Karpas-422 (cell line): ENCODE measurements at regions not wholly inside any gene's neighbourhood (a gene's known extent, or its start where the extent isn't known, plus 50 kb on each side); places are given as distances from the start of the nearest gene placed in this dataset.

Experiments used
- DNase-seq: peaks from one replicate; pipeline ENCODE4 v3.0.0-alpha.2; 2015
- H2AFZ ChIP-seq: fragments of 200-600 bp; sonication (generic); 2 replicates; pipeline ENCODE4 v1.6.1; 2014; ENCODE audit warnings: antibody characterized with exemption, low read length, mixed read lengths
- H3K27ac ChIP-seq: fragments of 200-600 bp; sonication (generic); 2 replicates; pipeline ENCODE4 v1.5.1; 2014; ENCODE audit warnings: mild to moderate bottlenecking, low read length, moderate library complexity
- H3K27me3 ChIP-seq: fragments of 200-600 bp; sonication (generic); 2 replicates; pipeline ENCODE4 v1.6.1; 2014; ENCODE audit warnings: low read length, mixed read lengths
- H3K36me3 ChIP-seq: fragments of 200-600 bp; sonication (generic); 2 replicates; pipeline ENCODE4 v1.6.1; 2014; ENCODE audit warnings: low read length, mixed read lengths; ENCODE audit not compliant: insufficient read depth
- H3K4me1 ChIP-seq: fragments of 200-600 bp; sonication (generic); 2 replicates; pipeline ENCODE4 v1.6.1; 2014; ENCODE audit warnings: mild to moderate bottlenecking, low read length, mixed read lengths
- H3K4me2 ChIP-seq: fragments of 200-600 bp; sonication (generic); 2 replicates; pipeline ENCODE4 v1.6.1; 2014; ENCODE audit warnings: low read length, low read depth, mild to moderate bottlenecking; ENCODE audit not compliant: poor library complexity, severe bottlenecking
- H3K4me3 ChIP-seq: fragments of 200-600 bp; sonication (generic); 2 replicates; pipeline ENCODE4 v1.5.1; 2014; ENCODE audit warnings: mild to moderate bottlenecking, antibody characterized with exemption, low read length, mixed read lengths
- H3K79me2 ChIP-seq: fragments of 200-600 bp; sonication (generic); 2 replicates; pipeline ENCODE4 v1.6.1; 2014; ENCODE audit warnings: mild to moderate bottlenecking, low read length, mixed read lengths
- H3K9ac ChIP-seq: fragments of 200-600 bp; sonication (generic); 2 replicates; pipeline ENCODE4 v1.6.0; 2014; ENCODE audit warnings: low read length
- H3K9me2 ChIP-seq: fragments of 200-600 bp; sonication (generic), shearing (Covaris generic); replicated peaks from 2 replicates; pipeline ENCODE4 v1.6.0; 2014; ENCODE audit warnings: mild to moderate bottlenecking, low read length, moderate library complexity; ENCODE audit not compliant: insufficient read depth
- H3K9me3 ChIP-seq: fragments of 300-700, 200-600 bp; sonication (generic); 2 replicates; pipeline ENCODE4 v1.6.1; 2014; ENCODE audit warnings: low read length, mixed read lengths
- H4K20me1 ChIP-seq: fragments of 200-600 bp; sonication (generic); 2 replicates; pipeline ENCODE4 v1.6.1; 2014; ENCODE audit warnings: mild to moderate bottlenecking, antibody characterized with exemption, low read length, low read depth; ENCODE audit not compliant: insufficient read depth

DNA sequence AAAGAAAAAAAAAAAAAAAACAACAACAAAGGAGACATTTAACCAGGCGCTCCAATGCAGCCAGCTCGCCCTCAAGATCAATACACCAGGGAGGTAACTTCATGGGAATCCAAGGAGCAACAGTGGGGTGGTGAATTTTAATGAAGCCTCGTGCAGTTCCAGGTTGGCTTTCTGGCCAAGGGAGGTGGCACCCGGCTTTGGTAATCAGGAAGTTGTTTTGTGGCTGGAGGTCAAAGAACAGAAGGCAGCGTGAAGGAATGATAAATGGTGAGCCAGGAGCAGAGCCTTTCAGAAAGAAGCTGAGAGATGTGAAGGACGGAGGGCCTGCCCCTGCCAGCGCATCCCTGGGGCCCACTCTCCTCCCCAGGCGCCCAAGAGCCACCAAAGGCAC is 188.2 kb upstream of the TSC22D1 start:
- Histone ChIP-seq H3K4me3 (no peak overlapping the region), H3K4me2 (no peak overlapping the region), H3K4me1 (no peaks in the 10 kb centered on the region), H3K36me3 (no peaks in the 10 kb centered on the region), H3K9me2 (no peaks in the 10 kb centered on the region), H3K9ac (no peak overlapping the region), H3K27ac (no peak overlapping the region), H4K20me1 (no peaks in the 10 kb centered on the region), H3K9me3 (no peaks in the 10 kb centered on the region), H3K27me3 (no peaks in the 10 kb centered on the region), H3K79me2 (no peaks in the 10 kb centered on the region), H2AFZ (no peak overlapping the region)
- no peak for DNase-seq

DNA sequence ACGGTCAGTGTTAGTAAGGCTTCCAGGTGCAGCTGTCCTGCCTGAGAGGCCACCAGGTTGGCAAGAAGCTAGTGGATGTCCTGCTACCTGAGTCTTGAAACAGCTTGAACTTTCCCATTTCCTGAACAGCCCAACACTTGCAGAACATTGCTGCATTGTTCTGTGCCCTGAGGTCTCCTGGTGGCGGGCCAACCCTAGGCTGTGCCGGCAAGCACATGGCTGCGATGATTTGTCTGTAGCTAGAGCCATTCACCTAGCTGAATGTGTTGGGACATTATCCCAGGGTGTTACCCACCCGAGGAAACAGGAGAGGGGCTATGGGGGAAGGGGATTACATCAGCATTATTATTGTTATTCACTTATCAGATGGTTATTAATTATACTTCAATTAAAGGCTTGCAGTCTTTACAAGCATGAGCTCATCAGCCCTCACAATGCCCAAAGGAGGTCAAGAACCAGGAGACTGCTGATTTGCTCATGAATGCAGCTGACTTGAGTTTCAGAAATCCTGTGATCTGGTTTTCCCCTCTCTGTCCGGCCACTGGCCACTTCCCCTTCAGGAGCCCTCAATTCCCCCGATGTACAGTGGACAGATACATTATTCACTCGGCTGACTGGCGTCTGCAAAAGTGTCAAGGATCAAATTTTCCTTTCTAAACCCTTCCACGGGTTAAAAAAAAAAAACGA is 187.6 kb upstream of the TSC22D1 start:
- no peak overlapping the region for H2AFZ ChIP-seq
- no peak overlapping the region for H3K27ac ChIP-seq
- H3K4me3 ChIP-seq = no peak overlapping the region
- no peaks in the 10 kb centered on the region for H3K4me1 ChIP-seq
- H3K79me2 ChIP-seq = no peaks in the 10 kb centered on the region
- no peaks in the 10 kb centered on the region for H4K20me1 ChIP-seq
- no peak overlapping the region for H3K4me2 ChIP-seq
- H3K9ac ChIP-seq = no peak overlapping the region
- no peaks in the 10 kb centered on the region for H3K36me3 ChIP-seq
- no peaks in the 10 kb centered on the region for H3K9me2 ChIP-seq
- no peaks in the 10 kb centered on the region for H3K27me3 ChIP-seq
- DNase-seq = no peak
- H3K9me3 ChIP-seq = no peaks in the 10 kb centered on the region

DNA sequence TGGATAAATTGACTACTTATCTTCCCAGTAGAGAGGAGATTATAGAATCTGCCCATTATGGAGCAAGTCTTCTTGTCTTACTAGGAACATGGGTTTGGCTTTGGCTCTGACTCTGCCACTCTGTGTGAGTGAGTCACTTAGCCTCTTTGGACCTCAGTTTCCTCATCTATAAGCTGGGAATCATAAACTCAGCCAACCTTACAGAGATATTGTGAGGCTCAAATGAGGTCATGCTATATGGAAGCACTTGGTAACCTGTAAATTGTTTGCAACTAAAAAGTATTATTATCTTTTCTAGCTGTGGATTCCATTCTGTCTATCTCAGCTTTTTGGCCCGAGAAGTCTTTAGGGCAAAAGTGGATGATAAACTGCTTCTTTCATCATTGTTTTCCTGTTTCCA is 186.8 kb upstream of the TSC22D1 start:
- Histone ChIP-seq H3K27me3 (no peaks in the 10 kb centered on the region), H3K9ac (no peak overlapping the region), H3K79me2 (no peaks in the 10 kb centered on the region), H3K36me3 (no peaks in the 10 kb centered on the region), H3K9me2 (no peaks in the 10 kb centered on the region), H3K27ac (no peak overlapping the region), H4K20me1 (no peaks in the 10 kb centered on the region), H3K4me3 (no peak overlapping the region), H2AFZ (no peak overlapping the region), H3K9me3 (no peaks in the 10 kb centered on the region), H3K4me2 (no peak overlapping the region), H3K4me1 (peaks cover 3% of the 10 kb centered on the region; the same call in 1 of the 2 replicates)
- no peak for DNase-seq

DNA sequence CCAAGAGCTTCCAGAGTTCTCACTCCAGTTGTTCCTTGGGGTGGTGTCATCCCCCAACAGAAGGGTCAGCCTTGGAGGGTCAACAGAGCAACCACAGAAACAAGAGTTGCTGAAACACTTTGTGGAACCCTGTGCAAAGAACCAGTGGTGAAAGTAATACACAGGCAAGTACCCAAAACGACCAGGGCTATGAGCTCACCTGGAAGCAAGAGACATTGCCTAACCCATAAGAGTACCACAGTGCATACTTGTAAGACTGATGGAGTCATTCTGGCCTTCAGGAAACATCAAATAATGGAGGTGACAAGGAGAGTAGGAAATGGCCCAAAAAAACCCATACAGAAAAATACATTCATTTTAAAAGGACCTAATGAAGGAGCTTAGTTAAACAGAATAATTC is 184.3 kb upstream of the TSC22D1 start:
- no peak overlapping the region for H3K27ac ChIP-seq
- no peaks in the 10 kb centered on the region for H3K79me2 ChIP-seq
- H3K9me3 ChIP-seq = no peaks in the 10 kb centered on the region
- H3K4me3 ChIP-seq = no peak overlapping the region
- H3K36me3 ChIP-seq = no peaks in the 10 kb centered on the region
- no peak overlapping the region for H3K9ac ChIP-seq
- H3K4me2 ChIP-seq = no peak overlapping the region
- no peak for DNase-seq
- no peaks in the 10 kb centered on the region for H3K27me3 ChIP-seq
- H2AFZ ChIP-seq = no peak overlapping the region
- H3K4me1 ChIP-seq = peaks cover 3% of the 10 kb centered on the region; the same call in 1 of the 2 replicates
- no peaks in the 10 kb centered on the region for H4K20me1 ChIP-seq
- no peaks in the 10 kb centered on the region for H3K9me2 ChIP-seq

DNA sequence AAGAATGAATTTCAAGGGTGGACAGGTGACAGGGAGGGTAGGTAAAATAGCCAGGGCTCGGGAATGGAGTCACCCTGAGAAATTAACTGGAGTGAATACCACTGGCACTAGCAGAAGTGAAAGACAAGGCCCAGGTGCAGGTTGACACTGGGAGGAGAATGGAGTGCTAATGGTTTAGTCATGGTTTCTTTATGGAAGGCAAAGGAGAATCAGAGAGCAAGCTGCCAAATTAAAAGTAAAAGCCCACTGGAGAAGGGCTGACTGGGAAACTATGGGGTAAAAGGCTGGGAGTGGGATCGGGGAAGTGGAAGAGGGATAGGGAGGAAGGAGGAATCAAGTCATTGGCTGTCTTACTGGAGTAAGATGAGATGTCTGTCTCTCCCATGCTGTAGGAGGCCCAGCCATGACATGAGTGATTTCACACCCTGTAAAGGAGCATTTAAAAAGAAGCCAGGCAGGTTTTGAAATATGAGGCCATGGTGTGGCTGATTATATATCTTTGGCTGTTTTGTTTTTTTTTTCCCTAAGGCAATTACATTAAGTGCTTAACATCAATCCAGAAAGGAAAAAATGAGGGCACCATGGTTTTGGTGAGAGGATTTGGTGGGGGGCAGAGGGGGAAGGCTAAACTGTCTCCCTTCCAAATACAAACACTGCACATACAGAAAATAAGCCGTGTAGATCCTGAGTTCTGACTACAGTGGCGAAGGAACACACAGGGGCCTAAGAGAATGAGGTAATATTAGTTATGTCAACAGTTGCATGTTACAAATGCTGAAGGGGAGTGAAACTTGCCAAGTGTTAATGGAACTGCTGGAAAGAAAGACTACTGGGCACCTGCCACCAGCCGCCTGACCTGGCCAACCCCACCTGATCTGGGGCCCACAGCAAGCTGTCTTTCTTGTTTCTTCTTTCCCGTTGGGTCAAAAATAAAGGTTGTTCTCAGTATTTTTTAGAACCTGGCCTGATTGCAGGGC is 183.5 kb upstream of the TSC22D1 start:
- Histone ChIP-seq H3K9ac (no peak overlapping the region), H3K4me2 (no peak overlapping the region)

DNA sequence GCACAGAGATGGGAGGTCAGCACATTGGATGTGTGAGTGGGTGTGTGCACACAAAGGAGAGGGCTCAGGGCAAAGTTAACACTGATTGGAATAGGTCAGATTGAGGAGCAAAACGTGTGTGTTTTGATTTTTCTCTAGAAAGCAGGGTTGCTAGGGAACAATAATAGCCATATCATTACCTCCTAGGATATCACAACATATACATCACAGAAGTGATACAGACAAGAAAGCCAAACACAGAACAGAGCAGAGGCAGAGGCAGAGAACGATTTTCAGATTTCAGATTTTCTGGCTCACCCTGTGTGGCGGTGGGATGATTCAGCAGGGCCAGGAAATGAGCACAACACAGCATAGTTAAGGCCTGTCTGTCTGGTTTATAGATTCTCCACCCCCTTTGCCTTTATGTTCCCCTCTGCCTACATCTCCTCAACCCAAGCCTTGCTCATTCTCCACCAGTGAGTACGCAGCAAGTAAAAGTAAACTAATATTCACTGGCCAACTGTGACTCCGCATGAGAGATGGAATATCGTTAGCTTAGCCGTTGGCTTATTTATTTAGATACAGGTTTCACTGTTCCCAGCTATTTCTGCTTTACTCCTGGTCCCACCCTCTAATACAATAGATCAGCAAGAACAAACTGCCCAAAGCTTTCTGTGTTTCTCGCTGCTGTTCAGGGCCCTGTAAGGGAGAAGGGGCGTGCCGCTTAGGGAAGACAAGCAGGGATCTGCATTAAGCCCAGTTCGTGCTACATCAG is 182.7 kb upstream of the TSC22D1 start:
- H3K36me3 ChIP-seq = no peaks in the 10 kb centered on the region

More for the DNA sequence above, 183.5 kb upstream of the TSC22D1 start:
- Histone ChIP-seq H3K9me2 (no peaks in the 10 kb centered on the region), H3K36me3 (no peaks in the 10 kb centered on the region), H3K27me3 (no peaks in the 10 kb centered on the region), H3K4me3 (no peak overlapping the region), H4K20me1 (no peaks in the 10 kb centered on the region), H2AFZ (no peak overlapping the region), H3K9me3 (no peaks in the 10 kb centered on the region), H3K4me1 (peaks cover 3% of the 10 kb centered on the region; the same call in 1 of the 2 replicates), H3K79me2 (no peaks in the 10 kb centered on the region), H3K27ac (no peak overlapping the region)
- DNase-seq = no peak

DNA sequence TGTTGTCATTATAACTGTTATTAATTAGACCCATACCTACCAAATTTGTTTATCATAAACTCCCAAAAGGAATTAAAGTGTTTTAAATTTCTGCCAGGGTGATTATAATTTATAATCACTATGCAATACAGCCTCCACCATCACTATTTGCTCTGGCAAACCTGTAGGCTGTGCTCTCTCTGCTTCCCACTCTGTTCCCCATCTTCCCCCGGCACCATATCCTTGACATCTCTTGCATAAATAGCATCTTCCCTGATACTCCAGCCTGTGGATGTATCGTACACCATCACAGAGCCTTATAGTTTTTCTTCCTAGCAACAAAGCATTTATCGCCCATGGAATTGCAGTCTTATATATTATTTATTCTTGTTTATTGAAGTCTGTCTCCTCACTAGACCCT is 181.5 kb upstream of the TSC22D1 start:
- Histone ChIP-seq H2AFZ (no peak overlapping the region), H3K9ac (no peak overlapping the region), H3K36me3 (no peaks in the 10 kb centered on the region), H3K79me2 (no peaks in the 10 kb centered on the region), H3K4me2 (no peak overlapping the region), H3K9me3 (no peaks in the 10 kb centered on the region), H3K4me3 (no peak overlapping the region), H3K4me1 (peaks cover 3% of the 10 kb centered on the region; the same call in 1 of the 2 replicates), H3K27ac (no peak overlapping the region), H4K20me1 (no peaks in the 10 kb centered on the region), H3K27me3 (no peaks in the 10 kb centered on the region), H3K9me2 (no peaks in the 10 kb centered on the region)
- no peak for DNase-seq

More for the DNA sequence above, 182.7 kb upstream of the TSC22D1 start:
- Histone ChIP-seq H3K9ac (no peak overlapping the region), H4K20me1 (no peaks in the 10 kb centered on the region), H3K9me2 (no peaks in the 10 kb centered on the region), H3K4me3 (no peak overlapping the region), H3K27ac (no peak overlapping the region), H3K9me3 (no peaks in the 10 kb centered on the region), H2AFZ (no peak overlapping the region), H3K4me2 (no peak overlapping the region), H3K27me3 (no peaks in the 10 kb centered on the region), H3K4me1 (peaks cover 3% of the 10 kb centered on the region; the same call in 1 of the 2 replicates), H3K79me2 (no peaks in the 10 kb centered on the region)
- DNase-seq = no peak
